ENCODE measurements at regions not wholly inside any gene's neighbourhood (a gene's known extent, or its start where the extent isn't known, plus 50 kb on each side); places are given as distances from the start of the nearest gene placed in this dataset.

GRCh38 chr4:18980516-18981233 is 959.1 kb upstream of the LCORL start:
- Mint-ChIP-seq H3K4me1 (no peaks in the 10 kb centered on the region), H3K36me3 (ENCODE audit: low read depth) (no peaks in the 10 kb centered on the region), H3K27me3 (ENCODE audit: low read depth) (no peaks in the 10 kb centered on the region), H3K9me3 (peaks cover 8% of the 10 kb centered on the region), H3K4me3 (no peak overlapping the region), H3K27ac (ENCODE audit: unreplicated experiment) (no peak overlapping the region)
- DNase-seq (ENCODE audit: low read depth, low spot score): no peak
- TF ChIP-seq CTCF (conservative IDR thresholded peaks at IDR 0.05): no peak

- no peaks in the 10 kb centered on the region for H3K36me3 Mint-ChIP-seq (ENCODE audit: low read depth)
- no peak overlapping the region for H3K27ac Mint-ChIP-seq (ENCODE audit: unreplicated experiment)
- TF ChIP-seq CTCF (conservative IDR thresholded peaks at IDR 0.05): no peak
- H3K4me3 Mint-ChIP-seq: no peak overlapping the region
- no peaks in the 10 kb centered on the region for H3K27me3 Mint-ChIP-seq (ENCODE audit: low read depth)
- H3K9me3 Mint-ChIP-seq: peaks cover 6% of the 10 kb centered on the region
- H3K4me1 Mint-ChIP-seq: no peaks in the 10 kb centered on the region
- DNase-seq (ENCODE audit: low read depth, low spot score): no peak
Measured at GRCh38 chr4:18976884-18977283, 955.3 kb upstream of the LCORL start.

- Mint-ChIP-seq H3K4me3 (no peak overlapping the region), H3K27me3 (ENCODE audit: low read depth) (no peaks in the 10 kb centered on the region), H3K36me3 (ENCODE audit: low read depth) (no peaks in the 10 kb centered on the region), H3K27ac (ENCODE audit: unreplicated experiment) (no peak overlapping the region), H3K9me3 (peaks cover 6% of the 10 kb centered on the region), H3K4me1 (no peaks in the 10 kb centered on the region)
- peak; percentile 19 for TF ChIP-seq CTCF (conservative IDR thresholded peaks at IDR 0.05)
- no peak for DNase-seq (ENCODE audit: low read depth, low spot score)
Measured at GRCh38 chr4:18975916-18976808, 954.6 kb upstream of the LCORL start.

GRCh38 chr4:18973296-18973695 is 951.7 kb upstream of the LCORL start:
- TF ChIP-seq CTCF (conservative IDR thresholded peaks at IDR 0.05): no peak

GRCh38 chr4:18961879-18962278 is 940.3 kb upstream of the LCORL start:
- Mint-ChIP-seq H3K27ac (ENCODE audit: unreplicated experiment) (no peak overlapping the region), H3K4me1 (no peaks in the 10 kb centered on the region), H3K27me3 (ENCODE audit: low read depth) (no peaks in the 10 kb centered on the region), H3K36me3 (ENCODE audit: low read depth) (peaks cover 5% of the 10 kb centered on the region), H3K9me3 (peaks cover 13% of the 10 kb centered on the region), H3K4me3 (no peak overlapping the region)
- no peak for TF ChIP-seq CTCF (conservative IDR thresholded peaks at IDR 0.05)
- DNase-seq (ENCODE audit: low read depth, low spot score): no peak

More at GRCh38 chr4:18973296-18973695, 951.7 kb upstream of the LCORL start:
- Mint-ChIP-seq H3K27ac (ENCODE audit: unreplicated experiment) (no peak overlapping the region), H3K4me3 (no peak overlapping the region), H3K4me1 (no peaks in the 10 kb centered on the region), H3K9me3 (peaks cover 5% of the 10 kb centered on the region), H3K27me3 (ENCODE audit: low read depth) (no peaks in the 10 kb centered on the region), H3K36me3 (ENCODE audit: low read depth) (no peaks in the 10 kb centered on the region)
- no peak for DNase-seq (ENCODE audit: low read depth, low spot score)
